Uterus (tissue), 2 donors: ENCODE measurements at regions not wholly inside any gene's neighbourhood (a gene's known extent, or its start where the extent isn't known, plus 50 kb on each side); places are given as distances from the start of the nearest gene placed in this dataset.

Experiments used
- CTCF ChIP-seq, 4 experiments: fragments of 200-600 bp in 2 of 4; fragments of 450-650 bp in 2 of 4; sonication (generic) in 2 of 4; IDR thresholded peaks; one replicate each; pipeline ENCODE4 v1.5.1; 2016 to 2019; ENCODE audit warnings: antibody characterized with exemption in 4 of 4, mild to moderate bottlenecking in 2 of 4, moderate library complexity in 1 of 4
- POLR2A ChIP-seq, 2 donors: fragments of 450-650 bp; IDR thresholded peaks; one replicate each; pipeline ENCODE4 v1.6.1; 2016; ENCODE audit warnings: antibody characterized with exemption in 2 of 2, mild to moderate bottlenecking in 1 of 2, moderate library complexity in 1 of 2

GRCh38 chr20:53695797-53696527 is 102.3 kb upstream of the ZNF217 start:
- TF ChIP-seq CTCF (IDR thresholded peaks at IDR 0.05) = no peak
- no peak for TF ChIP-seq POLR2A (IDR thresholded peaks at IDR 0.05)
